IPS DF 19.7 (cell line): ENCODE measurements at regions not wholly inside any gene's neighbourhood (a gene's known extent, or its start where the extent isn't known, plus 50 kb on each side); places are given as distances from the start of the nearest gene placed in this dataset.
"Not testable (repeated sequence)": the region's sequence is repeated elsewhere in the genome, so short reads cannot be mapped to it uniquely, and the experiment has no call there.

Experiments used
- DNase-seq: peaks from one replicate; pipeline ENCODE4 v3.0.0-alpha.2; 2013; ENCODE audit warnings: low read depth, low spot score

- DNase-seq, result no peak
These were observed 179.9 kb upstream of the CXCL12 start for GRCh38 chr10:44564790-44565189.

DNA sequence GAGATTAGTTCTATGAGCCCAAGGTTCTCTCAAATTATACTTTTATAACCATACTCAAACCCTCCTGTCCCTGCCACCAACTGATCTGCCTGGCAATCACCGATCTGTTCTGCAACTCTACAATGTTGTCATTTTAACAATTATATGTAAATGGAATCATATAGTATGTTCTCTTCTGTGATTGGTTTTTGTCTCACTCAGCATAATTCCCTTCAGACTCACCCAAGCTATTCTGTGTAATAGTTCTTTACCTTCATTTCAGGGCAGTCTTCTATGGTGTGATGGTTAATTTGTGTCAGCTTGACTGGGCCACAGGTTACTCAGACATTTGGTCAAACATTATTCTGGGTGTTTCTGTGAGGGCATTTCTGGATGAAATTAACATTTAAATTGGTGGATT, 181.9 kb upstream of the CXCL12 start:
- no peak for DNase-seq

GRCh38 chr10:44567471-44567870, 182.6 kb upstream of the CXCL12 start:
- no peak for DNase-seq

DNA sequence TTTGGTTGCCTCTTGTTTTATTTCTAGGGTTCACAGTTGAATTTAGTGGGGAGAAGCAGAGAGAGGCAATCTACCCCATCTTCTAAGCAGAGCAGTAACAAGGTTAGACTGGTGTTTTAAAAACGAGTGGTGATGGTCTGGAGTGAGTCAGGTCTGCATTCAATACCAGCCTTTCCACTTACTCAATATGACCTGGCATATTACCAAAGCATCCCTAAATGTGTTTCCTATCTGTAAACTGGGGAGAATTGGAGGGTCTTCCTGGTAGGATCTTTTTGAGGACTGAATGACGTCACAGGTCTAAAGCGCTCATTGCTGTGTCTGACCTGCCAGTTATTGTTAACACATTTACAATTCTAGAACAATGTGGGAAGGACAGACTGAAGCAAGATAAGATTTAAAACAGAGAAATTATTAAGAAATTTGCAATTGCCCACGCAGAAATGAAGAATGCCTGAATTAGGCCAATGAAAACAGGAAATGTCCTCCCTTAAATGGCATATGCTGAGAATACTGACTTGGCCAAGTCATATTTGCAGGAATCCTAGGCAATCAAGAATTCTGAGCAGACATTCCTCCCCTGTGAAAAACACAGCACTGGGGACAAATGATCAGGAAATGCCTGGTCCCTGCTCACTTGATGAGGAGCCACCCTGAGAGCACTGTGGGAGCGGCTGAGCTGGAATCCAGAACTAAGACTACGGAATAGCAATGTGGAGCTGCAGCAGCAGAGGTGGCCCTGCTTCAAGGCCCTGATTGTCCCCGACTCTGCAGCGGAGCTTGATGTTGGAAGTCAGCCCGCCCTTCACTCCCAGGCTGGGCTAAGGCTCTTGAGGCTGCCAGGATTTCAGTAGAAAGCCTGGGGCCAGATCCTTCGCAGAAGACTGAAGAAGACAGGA, 184.5 kb upstream of the CXCL12 start:
- DNase-seq, result no peak

- DNase-seq, result no peak
These were observed 186.8 kb upstream of the CXCL12 start for GRCh38 chr10:44571701-44572100.

- no peak for DNase-seq
These were observed 187.2 kb upstream of the CXCL12 start for GRCh38 chr10:44572146-44572545.

GRCh38 chr10:44573821-44574220, 188.9 kb upstream of the CXCL12 start:
- DNase-seq, result no peak

- no peak for DNase-seq
These were observed 189.9 kb upstream of the CXCL12 start for GRCh38 chr10:44574596-44575480.

DNA sequence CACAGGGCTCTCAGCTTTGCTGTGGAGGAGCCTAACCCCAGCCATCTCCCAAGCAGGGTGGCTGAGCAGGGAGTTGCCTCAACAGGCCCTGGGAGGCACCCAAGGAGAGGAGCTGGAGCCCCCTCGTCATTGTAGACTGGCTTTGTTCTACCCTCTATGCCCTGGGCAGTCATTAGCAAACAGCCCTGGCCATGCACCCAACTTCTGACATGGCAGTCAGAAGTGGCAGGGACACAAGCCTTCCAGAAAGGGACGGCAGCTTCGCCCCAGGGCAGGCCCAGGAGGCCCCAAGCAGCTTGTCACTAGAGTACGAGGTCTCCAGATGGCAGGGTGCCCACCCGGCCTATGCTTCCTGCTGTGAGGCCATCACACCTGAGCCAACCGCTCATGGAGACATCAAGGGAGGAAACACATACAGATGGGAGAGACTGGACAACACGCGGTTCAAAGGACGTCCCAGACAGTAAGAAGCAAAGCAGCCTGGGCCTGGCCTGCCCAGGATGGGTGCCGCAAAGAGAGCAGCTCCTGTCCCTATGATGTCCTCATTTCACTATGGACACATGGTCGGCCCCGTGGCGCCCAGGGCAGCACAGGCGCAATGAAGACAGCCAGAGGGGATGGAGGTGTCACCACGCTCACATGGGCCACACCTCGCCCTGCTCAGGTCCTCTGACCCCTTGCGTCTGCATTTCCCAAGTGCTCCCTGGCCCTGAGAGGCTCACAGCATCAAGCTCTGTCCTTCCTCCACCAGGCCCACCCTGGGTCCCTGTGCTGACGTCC, 190.9 kb upstream of the CXCL12 start:
- no peak for DNase-seq

GRCh38 chr10:44576702-44577191, 191.8 kb upstream of the CXCL12 start:
- no peak for DNase-seq

- DNase-seq, result no peak
These were observed 192.6 kb upstream of the CXCL12 start for GRCh38 chr10:44577533-44577932.

DNA sequence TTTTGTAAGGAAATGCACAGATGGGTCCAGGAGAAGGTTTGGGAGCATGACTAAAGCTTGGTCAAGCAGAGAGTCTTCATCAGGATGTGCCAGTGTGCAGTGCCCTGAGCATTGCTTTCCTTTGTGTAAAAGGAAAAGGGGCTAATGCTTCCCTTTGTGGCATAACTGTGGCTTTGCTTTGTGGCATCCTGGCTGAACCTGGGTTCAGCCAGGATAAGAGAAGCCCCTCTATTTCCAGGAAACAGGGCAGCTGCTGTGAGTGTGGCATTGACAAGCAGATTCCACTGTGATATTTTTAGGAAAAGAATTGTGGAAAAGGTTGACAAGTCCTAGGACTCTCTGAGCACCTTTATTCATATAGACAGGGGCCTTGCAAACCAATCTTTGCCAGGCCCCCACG, 193.4 kb upstream of the CXCL12 start:
- no peak for DNase-seq

- not testable (repeated sequence) for DNase-seq
These were observed 194.1 kb upstream of the CXCL12 start for GRCh38 chr10:44578963-44579362.

DNA sequence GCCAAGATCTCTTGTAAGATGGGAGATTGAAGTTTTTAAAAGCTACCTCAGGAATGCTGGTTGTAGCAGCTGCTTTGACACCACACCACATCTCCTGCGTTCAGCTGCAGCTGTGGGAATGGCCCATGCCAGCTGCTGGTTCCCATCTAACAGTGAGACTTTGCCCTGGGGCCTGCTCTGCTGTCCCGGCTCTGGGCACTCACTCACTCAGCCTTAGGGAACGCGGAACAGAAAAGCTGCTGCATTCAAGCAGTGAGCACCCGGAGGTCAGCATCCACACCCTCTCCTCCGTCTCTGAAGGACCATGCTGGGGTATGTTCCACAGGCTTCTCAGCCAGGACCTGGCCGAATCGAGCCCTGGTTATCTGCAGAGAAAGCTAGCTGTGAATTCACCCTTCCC, 197.1 kb upstream of the CXCL12 start:
- no peak for DNase-seq

GRCh38 chr10:44587488-44588318, 202.8 kb upstream of the CXCL12 start:
- DNase-seq, result no peak

DNA sequence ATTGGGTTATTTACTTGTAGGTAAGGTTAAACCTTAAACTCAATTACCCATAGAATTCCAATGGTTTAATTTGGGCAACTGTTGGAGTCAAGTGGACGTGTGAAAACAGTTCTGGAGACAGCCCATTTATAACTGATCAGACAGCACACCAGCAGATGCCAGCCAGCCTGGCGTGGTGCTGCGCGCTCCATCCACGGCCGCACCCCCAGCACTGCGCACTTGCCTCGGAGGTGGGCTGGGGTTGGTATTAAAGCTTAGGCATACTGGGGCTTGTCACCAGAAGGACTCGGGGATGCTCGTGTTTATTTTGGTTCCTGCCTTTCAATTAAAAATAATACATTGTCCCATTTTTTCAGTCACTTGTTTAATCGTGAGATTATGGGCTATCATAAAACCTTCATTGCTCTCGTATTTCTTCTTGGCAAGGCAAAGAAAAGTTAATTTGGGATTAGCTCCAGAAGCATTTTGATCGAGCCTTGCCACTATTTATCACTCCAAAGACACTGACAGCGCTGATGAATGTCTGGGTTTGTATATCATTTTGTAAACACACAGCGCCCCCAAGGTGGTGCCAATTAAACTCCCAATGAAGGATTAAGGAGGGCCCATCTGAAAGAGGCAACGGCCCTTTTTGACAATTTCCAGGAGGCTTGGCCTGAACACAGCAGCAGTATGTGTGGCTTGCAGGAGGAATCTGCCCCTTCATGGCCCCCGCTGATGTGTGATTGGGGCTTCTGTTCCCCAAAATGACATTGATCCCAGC, 204.5 kb upstream of the CXCL12 start:
- DNase-seq, result no peak

DNA sequence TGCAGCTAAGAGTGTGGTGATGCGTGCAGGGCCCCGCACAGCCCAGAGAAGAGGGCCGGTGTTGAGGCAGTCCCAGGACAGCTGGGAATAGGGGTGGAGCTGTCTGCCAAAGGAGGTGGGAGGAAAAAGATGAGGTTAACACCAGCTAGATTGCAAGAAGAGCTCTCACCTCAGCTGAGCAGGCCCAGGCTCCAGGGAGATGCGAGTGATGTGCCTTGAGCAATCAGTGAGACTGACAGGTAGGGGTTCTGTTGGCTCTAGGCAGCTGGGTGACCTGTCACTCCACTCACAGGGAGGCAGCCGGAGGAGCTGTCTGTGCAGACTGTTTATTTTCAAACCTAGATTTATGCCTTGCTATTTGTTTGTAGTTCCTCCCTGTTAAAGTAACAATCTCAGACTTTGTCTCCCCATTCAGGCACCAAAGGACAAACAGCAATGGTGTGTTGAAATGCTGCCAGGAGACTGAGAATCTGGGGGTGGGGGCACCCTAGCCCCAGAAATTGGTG, 205.1 kb upstream of the CXCL12 start:
- DNase-seq, result no peak

- no peak for DNase-seq
These were observed 207.0 kb upstream of the CXCL12 start for GRCh38 chr10:44591911-44592310.

DNA sequence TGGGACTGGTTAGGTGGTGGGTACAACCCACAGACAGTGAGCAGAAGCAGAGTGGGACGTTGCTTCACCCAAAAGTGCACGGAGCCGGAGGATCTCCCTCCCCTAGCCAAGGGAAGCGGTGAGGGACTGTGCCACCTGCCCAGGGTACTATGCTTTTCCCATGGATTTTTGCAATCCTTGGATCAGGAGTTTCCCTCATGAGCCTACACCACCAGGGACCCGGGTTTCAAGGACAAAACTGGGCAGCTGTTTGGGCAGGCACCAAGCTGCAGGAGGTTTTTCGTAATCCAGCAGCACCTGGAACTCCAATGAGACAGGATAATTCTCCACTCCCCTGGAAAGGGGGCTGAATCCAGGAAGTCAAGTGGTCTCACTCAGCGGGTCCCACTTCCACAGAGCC, 209.1 kb upstream of the CXCL12 start:
- no peak for DNase-seq

DNA sequence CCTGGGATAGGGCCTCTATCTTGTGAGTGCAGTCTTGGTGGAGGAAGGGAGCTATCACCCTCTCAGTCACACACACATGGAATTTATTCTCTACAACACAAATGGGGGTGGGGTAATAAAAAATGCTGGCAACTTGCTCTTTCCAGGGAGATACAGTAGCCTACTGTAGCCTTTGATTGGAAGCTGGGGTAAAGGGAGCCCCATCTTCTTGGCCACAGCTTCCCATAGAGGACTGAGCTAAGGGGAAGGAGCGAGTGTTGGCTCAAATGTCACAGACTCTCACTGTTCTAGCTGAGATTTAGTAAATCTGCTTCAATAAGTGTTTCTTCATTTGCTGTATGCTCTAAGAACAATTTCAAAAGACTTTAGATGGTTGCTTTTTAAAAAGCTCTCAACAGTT, 222.2 kb upstream of the CXCL12 start:
- no peak for DNase-seq
